Nephron (organoid): ENCODE measurements at regions not wholly inside any gene's neighbourhood (a gene's known extent, or its start where the extent isn't known, plus 50 kb on each side); places are given as distances from the start of the nearest gene placed in this dataset.

ENCODE experiments used
- H3K27ac Mint-ChIP-seq, 3 experiments: 2 replicates each; pipeline ENCODE4 v1.8.0; 2020; ENCODE audit warnings: mixed read lengths in 3 of 3, mild to moderate bottlenecking in 2 of 3, moderate library complexity in 1 of 3
- H3K27me3 Mint-ChIP-seq: 2 replicates; pipeline ENCODE4 v1.8.0; 2021; ENCODE audit warnings: low read depth, mild to moderate bottlenecking, moderate library complexity, mixed read lengths
- H3K36me3 Mint-ChIP-seq: 2 replicates; pipeline ENCODE4 v1.8.0; 2020; ENCODE audit warnings: low read depth, mixed read lengths
- H3K4me1 Mint-ChIP-seq: 2 replicates; pipeline ENCODE4 v1.8.0; 2020; ENCODE audit warnings: mixed read lengths
- H3K4me3 Mint-ChIP-seq, 3 experiments: 2 replicates each; pipeline ENCODE4 v1.8.0; 2020; ENCODE audit warnings: mild to moderate bottlenecking in 3 of 3, mixed read lengths in 3 of 3, moderate library complexity in 2 of 3
- H3K9me3 Mint-ChIP-seq: 2 replicates; pipeline ENCODE4 v1.8.0; 2020; ENCODE audit warnings: mixed read lengths
- TF ChIP-seq, protein P1 (sequence below), 3 experiments: fragments of 200-600 bp; sonication (generic); IDR thresholded peaks; one replicate each; pipeline ENCODE4 v1.5.0; 2021; ENCODE audit warnings: antibody characterized with exemption in 3 of 3; ENCODE audit not compliant: unreplicated experiment in 3 of 3

DNA sequence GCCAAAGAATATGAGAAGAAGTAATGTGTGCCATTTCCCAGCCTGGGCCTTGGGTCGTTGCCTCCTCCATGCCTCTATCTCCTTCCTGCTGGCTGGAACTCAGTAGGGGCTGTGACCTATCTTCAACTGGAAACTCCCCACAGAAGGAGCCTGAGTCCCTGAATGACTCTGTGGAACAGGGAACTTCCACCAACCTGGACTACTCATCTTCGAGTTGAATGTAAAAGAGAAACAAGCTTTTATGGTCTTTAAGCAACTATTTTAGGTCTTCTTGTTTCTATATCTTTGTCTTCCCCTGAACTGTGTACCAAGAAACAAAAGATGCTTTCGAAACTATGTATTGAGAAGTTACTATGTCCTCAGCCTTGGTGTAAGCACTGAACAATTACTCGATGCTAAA lies 355.3 kb upstream of the NR2F2 start:
- Mint-ChIP-seq H3K4me3 (no peak overlapping the region), H3K27ac (no peak overlapping the region), H3K36me3 (no peaks in the 10 kb centered on the region), H3K4me1 (peaks cover 25% of the 10 kb centered on the region), H3K9me3 (peaks cover 4% of the 10 kb centered on the region), H3K27me3 (peaks cover 8% of the 10 kb centered on the region)
- TF ChIP-seq, protein P1, sequence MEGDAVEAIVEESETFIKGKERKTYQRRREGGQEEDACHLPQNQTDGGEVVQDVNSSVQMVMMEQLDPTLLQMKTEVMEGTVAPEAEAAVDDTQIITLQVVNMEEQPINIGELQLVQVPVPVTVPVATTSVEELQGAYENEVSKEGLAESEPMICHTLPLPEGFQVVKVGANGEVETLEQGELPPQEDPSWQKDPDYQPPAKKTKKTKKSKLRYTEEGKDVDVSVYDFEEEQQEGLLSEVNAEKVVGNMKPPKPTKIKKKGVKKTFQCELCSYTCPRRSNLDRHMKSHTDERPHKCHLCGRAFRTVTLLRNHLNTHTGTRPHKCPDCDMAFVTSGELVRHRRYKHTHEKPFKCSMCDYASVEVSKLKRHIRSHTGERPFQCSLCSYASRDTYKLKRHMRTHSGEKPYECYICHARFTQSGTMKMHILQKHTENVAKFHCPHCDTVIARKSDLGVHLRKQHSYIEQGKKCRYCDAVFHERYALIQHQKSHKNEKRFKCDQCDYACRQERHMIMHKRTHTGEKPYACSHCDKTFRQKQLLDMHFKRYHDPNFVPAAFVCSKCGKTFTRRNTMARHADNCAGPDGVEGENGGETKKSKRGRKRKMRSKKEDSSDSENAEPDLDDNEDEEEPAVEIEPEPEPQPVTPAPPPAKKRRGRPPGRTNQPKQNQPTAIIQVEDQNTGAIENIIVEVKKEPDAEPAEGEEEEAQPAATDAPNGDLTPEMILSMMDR (IDR thresholded peaks at IDR 0.05; ENCODE audit: unreplicated experiment in 3 of 3), result no peak

DNA sequence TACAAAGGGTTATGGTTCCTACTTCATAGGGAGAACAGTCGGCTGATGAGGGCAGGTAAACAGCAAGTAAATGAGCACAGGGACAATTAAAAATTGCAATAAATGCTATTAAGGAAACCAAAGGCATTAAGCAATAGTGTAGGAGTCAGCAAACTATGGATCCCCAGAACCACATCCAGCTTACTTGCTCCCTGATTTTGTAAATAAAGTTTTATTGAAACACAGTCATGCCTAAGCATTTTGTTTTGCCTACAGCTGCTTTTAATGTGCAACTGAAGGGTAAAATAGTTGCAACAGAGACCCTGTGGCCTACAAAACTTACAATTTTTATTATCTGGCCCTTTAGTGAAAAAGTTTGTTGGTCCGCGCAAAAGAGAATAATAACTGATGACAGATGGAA lies 351.2 kb upstream of the NR2F2 start:
- Mint-ChIP-seq H3K27ac (no peak overlapping the region), H3K27me3 (no peaks in the 10 kb centered on the region), H3K36me3 (no peaks in the 10 kb centered on the region), H3K4me3 (no peak overlapping the region), H3K9me3 (peaks cover 4% of the 10 kb centered on the region), H3K4me1 (no peaks in the 10 kb centered on the region)
- TF ChIP-seq, protein P1 (IDR thresholded peaks at IDR 0.05; ENCODE audit: unreplicated experiment in 3 of 3), result no peak

DNA sequence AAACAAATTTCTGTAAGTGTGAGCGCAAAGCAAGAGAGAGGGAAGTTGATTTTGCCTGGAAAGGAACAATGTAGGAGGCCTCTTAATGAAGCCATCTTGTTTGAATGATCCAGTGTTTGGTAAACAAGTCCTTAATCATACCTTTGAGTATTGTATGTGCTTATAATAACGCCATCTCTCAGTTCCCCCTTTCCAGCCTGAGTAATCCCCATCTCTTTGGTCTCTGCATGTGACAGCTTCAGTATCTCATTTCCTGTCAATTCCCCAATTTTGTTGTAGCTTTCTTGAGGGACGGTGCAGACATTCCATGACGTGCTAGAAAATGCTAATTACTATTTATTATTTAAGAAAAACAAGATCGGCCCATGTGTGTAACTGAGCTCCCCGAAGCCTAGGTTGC lies 349.3 kb upstream of the NR2F2 start:
- no peak overlapping the region for H3K27ac Mint-ChIP-seq
- peaks cover 6% of the 10 kb centered on the region for H3K4me1 Mint-ChIP-seq
- no peak overlapping the region for H3K4me3 Mint-ChIP-seq
- no peaks in the 10 kb centered on the region for H3K36me3 Mint-ChIP-seq
- H3K27me3 Mint-ChIP-seq, result no peaks in the 10 kb centered on the region
- TF ChIP-seq, protein P1 (IDR thresholded peaks at IDR 0.05; ENCODE audit: unreplicated experiment in 3 of 3), result no peak
- H3K9me3 Mint-ChIP-seq, result no peaks in the 10 kb centered on the region

DNA sequence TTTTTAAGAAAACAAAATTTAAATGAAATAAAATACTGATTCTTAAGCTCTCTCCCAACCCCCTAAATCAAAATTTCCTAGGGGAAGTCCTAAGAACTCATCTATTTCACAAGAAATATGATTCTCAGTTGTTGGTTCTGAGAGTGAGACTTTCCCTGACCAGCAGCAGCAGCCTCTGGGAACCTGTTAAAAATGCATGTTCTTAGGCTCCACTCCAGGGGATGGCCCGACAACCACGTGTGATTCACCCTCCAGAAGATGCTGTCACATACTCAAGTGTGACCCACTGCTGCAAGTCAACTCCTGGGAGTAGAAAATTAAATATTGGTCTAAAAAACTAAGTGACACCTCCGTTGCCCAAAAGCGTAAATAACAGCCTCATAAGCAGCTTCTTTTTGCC lies 343.2 kb upstream of the NR2F2 start:
- H3K9me3 Mint-ChIP-seq, result no peaks in the 10 kb centered on the region
- H3K27me3 Mint-ChIP-seq, result no peaks in the 10 kb centered on the region
- H3K27ac Mint-ChIP-seq, result no peak overlapping the region
- peaks cover 28% of the 10 kb centered on the region for H3K4me1 Mint-ChIP-seq
- H3K4me3 Mint-ChIP-seq, result no peak overlapping the region
- TF ChIP-seq, protein P1 (IDR thresholded peaks at IDR 0.05; ENCODE audit: unreplicated experiment in 3 of 3), result no peak
- no peaks in the 10 kb centered on the region for H3K36me3 Mint-ChIP-seq

DNA sequence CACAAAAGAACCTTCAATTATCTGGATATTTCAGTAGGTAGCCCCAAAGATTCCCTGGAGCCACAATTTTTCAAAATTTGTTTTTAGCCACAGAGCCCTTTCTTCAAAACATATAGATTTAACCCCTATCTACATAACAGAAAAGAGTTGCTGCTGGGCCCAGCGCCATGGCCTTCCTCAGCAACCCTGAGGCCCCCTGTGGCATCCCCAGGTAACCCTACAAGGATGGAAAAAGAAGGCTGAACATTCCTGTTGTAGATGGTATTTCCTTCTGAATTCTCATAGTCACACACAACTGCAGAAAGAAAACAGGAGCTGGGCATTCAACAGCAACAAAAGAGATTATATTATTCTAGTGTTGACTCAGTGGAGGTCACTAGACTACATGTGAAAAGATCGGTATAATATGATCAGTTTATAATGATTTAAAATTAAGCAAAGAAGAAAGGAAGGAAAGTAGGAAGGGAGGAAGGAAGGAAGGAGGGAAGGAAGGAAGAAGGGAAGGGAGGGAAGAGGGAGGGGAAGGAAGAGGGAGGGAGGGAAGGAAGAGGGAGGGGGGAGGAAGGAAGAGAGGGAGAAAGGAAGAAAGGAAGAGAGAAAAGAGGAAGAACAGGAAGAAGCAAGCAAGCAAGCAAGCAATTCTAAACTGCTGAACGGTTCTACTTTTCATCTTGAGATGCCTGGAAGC lies 342.5 kb upstream of the NR2F2 start:
- H3K4me1 Mint-ChIP-seq, result peaks cover 28% of the 10 kb centered on the region
- H3K36me3 Mint-ChIP-seq, result no peaks in the 10 kb centered on the region
- no peaks in the 10 kb centered on the region for H3K9me3 Mint-ChIP-seq
- TF ChIP-seq, protein P1 (IDR thresholded peaks at IDR 0.05; ENCODE audit: unreplicated experiment in 3 of 3), result no peak
- peak overlapping the region; percentile 30 to 85 (median 78) for H3K27ac Mint-ChIP-seq
- H3K27me3 Mint-ChIP-seq, result no peaks in the 10 kb centered on the region
- no peak overlapping the region for H3K4me3 Mint-ChIP-seq

DNA sequence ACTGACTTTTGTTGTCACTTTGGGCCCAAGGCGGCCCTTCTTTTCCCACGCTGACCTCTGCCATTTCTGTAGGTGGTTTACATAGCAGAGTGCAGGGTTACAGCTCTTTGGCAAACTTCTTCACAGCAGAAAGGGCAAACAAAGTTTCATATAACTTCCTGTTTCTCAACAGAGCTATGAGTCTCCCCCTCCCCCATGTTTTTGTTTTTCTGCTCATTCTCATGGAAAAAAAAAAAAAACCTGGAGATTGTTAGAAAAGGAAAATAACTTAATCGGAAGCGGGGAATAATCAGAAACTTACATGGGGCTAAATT lies 342.0 kb upstream of the NR2F2 start:
- no peaks in the 10 kb centered on the region for H3K36me3 Mint-ChIP-seq
- peaks cover 28% of the 10 kb centered on the region for H3K4me1 Mint-ChIP-seq
- no peaks in the 10 kb centered on the region for H3K27me3 Mint-ChIP-seq
- TF ChIP-seq, protein P1 (IDR thresholded peaks at IDR 0.05; ENCODE audit: unreplicated experiment in 3 of 3), result no peak
- H3K9me3 Mint-ChIP-seq, result no peaks in the 10 kb centered on the region
- peak overlapping the region in 1 of 3 experiments; percentile 21 for H3K4me3 Mint-ChIP-seq
- H3K27ac Mint-ChIP-seq, result peak overlapping the region; percentile 30 to 85 (median 78)
